Loucy (cell line): ENCODE measurements at regions not wholly inside any gene's neighbourhood (a gene's known extent, or its start where the extent isn't known, plus 50 kb on each side); places are given as distances from the start of the nearest gene placed in this dataset.

Experiments
- CTCF ChIP-seq: fragments of 200-600 bp; sonication (generic); conservative IDR thresholded peaks from 2 replicates; pipeline ENCODE4 v1.5.1; 2014; ENCODE audit warnings: mild to moderate bottlenecking, antibody characterized with exemption, low read length
- EZH2phosphoT487 ChIP-seq: fragments of 200-600 bp; IDR thresholded peaks from 2 replicates; pipeline ENCODE4 v1.6.1; 2018; ENCODE audit warnings: antibody characterized with exemption, mild to moderate bottlenecking, moderate library complexity, borderline replicate concordance

GRCh38 chr10:4067931-4068561 lies 283.0 kb upstream of the KLF6 start:
- no peak for TF ChIP-seq CTCF
- TF ChIP-seq EZH2phosphoT487 = no peak
